Upper lobe of left lung (tissue), 6 donors: ENCODE measurements at regions not wholly inside any gene's neighbourhood (a gene's known extent, or its start where the extent isn't known, plus 50 kb on each side); places are given as distances from the start of the nearest gene placed in this dataset.
"Not testable (repeated sequence)": the region's sequence is repeated elsewhere in the genome, so short reads cannot be mapped to it uniquely, and the experiment has no call there.

ENCODE experiments used
- ATAC-seq, 2 donors: fragments of 200-7000 bp; cut with Tn5 transposase; one replicate each; pipeline ENCODE4 v1.9.1; 2022; ENCODE audit warnings: mild to moderate bottlenecking in 2 of 2, moderate library complexity in 2 of 2; ENCODE audit not compliant: low FRiP score in 2 of 2
- DNase-seq, 2 donors: peaks; one replicate each; pipeline ENCODE4 v3.0.0-alpha.2; 2019 to 2020
- H3K27ac ChIP-seq, 4 donors: fragments of 200-600 bp; sonication (generic); one replicate each; pipeline ENCODE4 v1.5.1; 2016 to 2019
- H3K27me3 ChIP-seq, 4 donors: fragments of 200-600 bp; sonication (generic); one replicate each; pipeline ENCODE4 v1.5.1; 2017 to 2019
- H3K36me3 ChIP-seq, 4 donors: fragments of 200-600 bp; sonication (generic); one replicate each; pipeline ENCODE4 v1.5.1; 2016 to 2019
- H3K4me1 ChIP-seq, 4 donors: fragments of 200-600 bp; sonication (generic); one replicate each; pipeline ENCODE4 v1.5.1; 2018 to 2019
- H3K4me3 ChIP-seq, 4 donors: fragments of 200-600 bp; sonication (generic); one replicate each; pipeline ENCODE4 v1.5.1; 2017 to 2019; ENCODE audit warnings: mild to moderate bottlenecking in 2 of 4, moderate library complexity in 1 of 4
- H3K9me3 ChIP-seq, 4 donors: fragments of 200-600 bp; sonication (generic); one replicate each; pipeline ENCODE4 v1.5.1; 2018 to 2019
- CTCF ChIP-seq, 6 experiments: fragments of 450-650 bp in 4 of 6; fragments of 200-600 bp in 2 of 6; sonication (generic) in 2 of 6; IDR thresholded peaks; one replicate each; pipeline ENCODE4 v1.5.1; 2016 to 2019; ENCODE audit warnings: antibody characterized with exemption in 6 of 6
- EP300 ChIP-seq, 4 donors: sonication (generic); formaldehyde crosslinking; IDR thresholded peaks; one replicate each; pipeline ENCODE4 v1.5.1; 2017; ENCODE audit warnings: antibody characterized with exemption in 4 of 4, control low read depth in 2 of 4
- POLR2A ChIP-seq, 4 donors: fragments of 450-650 bp; IDR thresholded peaks; one replicate each; pipeline ENCODE4 v1.5.1; 2016 to 2017; ENCODE audit warnings: antibody characterized with exemption in 4 of 4, mild to moderate bottlenecking in 2 of 4
- POLR2AphosphoS5 ChIP-seq, 2 donors: sonication (generic); formaldehyde crosslinking; IDR thresholded peaks; one replicate each; pipeline ENCODE4 v1.5.1; 2017; ENCODE audit warnings: antibody characterized with exemption in 2 of 2
- WGBS, 2 donors: methylation state at CpG; one replicate each; pipeline ENCODE4 v1.1.5; 2017 to 2018; 5-methylcytosine and 5-hydroxymethylcytosine counted together
- donor health status: DM: no; HTN: no; CAD: no; lungs with moderate emphysema.
- donor health status: DM: no; HTN: yes; CAD: no; lungs with severe emphysema.

GRCh38 chr2:192551760-192552159, 357.0 kb upstream of the TMEFF2 start:
- no peak overlapping the region for H3K27ac ChIP-seq
- DNase-seq (no peak), ATAC-seq (no peak)
- no peak overlapping the region for H3K4me3 ChIP-seq
- no peaks in the 10 kb centered on the region for H3K4me1 ChIP-seq
- no peaks in the 10 kb centered on the region for H3K27me3 ChIP-seq
- TF ChIP-seq EP300 (IDR thresholded peaks at IDR 0.05) (no peak), POLR2AphosphoS5 (IDR thresholded peaks at IDR 0.05) (no peak), CTCF (IDR thresholded peaks at IDR 0.05) (no peak), POLR2A (IDR thresholded peaks at IDR 0.05) (no peak)
- H3K9me3 ChIP-seq: no peaks in the 10 kb centered on the region
- no peaks in the 10 kb centered on the region for H3K36me3 ChIP-seq
- 83 to 98% methylated on average over 3 of the region's 3 CpGs for WGBS, 2 donors

- Histone ChIP-seq H3K9me3 (no peaks in the 10 kb centered on the region), H3K27me3 (no peaks in the 10 kb centered on the region), H3K4me3 (no peak overlapping the region), H3K36me3 (no peaks in the 10 kb centered on the region), H3K4me1 (no peaks in the 10 kb centered on the region), H3K27ac (no peak overlapping the region)
- ATAC-seq (no peak), DNase-seq (no peak)
- WGBS, 2 donors: 65 to 67% methylated on average over 3 of the region's 3 CpGs
- TF ChIP-seq CTCF (IDR thresholded peaks at IDR 0.05): no peak
- no peak for TF ChIP-seq EP300 (IDR thresholded peaks at IDR 0.05)
- TF ChIP-seq POLR2AphosphoS5 (IDR thresholded peaks at IDR 0.05): no peak
- TF ChIP-seq POLR2A (IDR thresholded peaks at IDR 0.05): no peak
These were observed 351.8 kb upstream of the TMEFF2 start for GRCh38 chr2:192546565-192546964.

- H3K4me3 ChIP-seq: no peak overlapping the region
- no peak for DNase-seq
- no peaks in the 10 kb centered on the region for H3K36me3 ChIP-seq
- H3K27me3 ChIP-seq: no peaks in the 10 kb centered on the region
- H3K27ac ChIP-seq: no peak overlapping the region
- WGBS, 2 donors: 73 to 83% methylated on average over 4 of the region's 4 CpGs
- no peak for ATAC-seq
- H3K4me1 ChIP-seq: no peaks in the 10 kb centered on the region
- H3K9me3 ChIP-seq: no peaks in the 10 kb centered on the region
- no peak for TF ChIP-seq CTCF (IDR thresholded peaks at IDR 0.05)
- TF ChIP-seq POLR2AphosphoS5 (IDR thresholded peaks at IDR 0.05): no peak
- TF ChIP-seq POLR2A (IDR thresholded peaks at IDR 0.05): no peak
- TF ChIP-seq EP300 (IDR thresholded peaks at IDR 0.05): no peak
These were observed 349.7 kb upstream of the TMEFF2 start for GRCh38 chr2:192544371-192544955.

GRCh38 chr2:192542148-192543066, 347.7 kb upstream of the TMEFF2 start:
- not testable (repeated sequence) for H3K36me3 ChIP-seq, H3K27me3 ChIP-seq, H3K4me3 ChIP-seq, H3K9me3 ChIP-seq, ATAC-seq, H3K4me1 ChIP-seq, H3K27ac ChIP-seq, DNase-seq
- 58 to 61% methylated on average over 13 to 14 of the region's 14 CpGs for WGBS, 2 donors

GRCh38 chr2:192539306-192539705, 344.6 kb upstream of the TMEFF2 start:
- no peak for TF ChIP-seq CTCF (IDR thresholded peaks at IDR 0.05)
- no peak for TF ChIP-seq POLR2A (IDR thresholded peaks at IDR 0.05)
- no peak for TF ChIP-seq POLR2AphosphoS5 (IDR thresholded peaks at IDR 0.05)
- TF ChIP-seq EP300 (IDR thresholded peaks at IDR 0.05): no peak
- ATAC-seq (no peak), DNase-seq (no peak)
- WGBS, 2 donors: 79 to 82% methylated on average over 5 of the region's 5 CpGs
- Histone ChIP-seq H3K4me1 (no peaks in the 10 kb centered on the region), H3K4me3 (no peak overlapping the region), H3K27ac (no peak overlapping the region), H3K36me3 (no peaks in the 10 kb centered on the region), H3K9me3 (no peaks in the 10 kb centered on the region), H3K27me3 (no peaks in the 10 kb centered on the region)
